Body of pancreas (tissue), 4 donors: ENCODE measurements at regions not wholly inside any gene's neighbourhood (a gene's known extent, or its start where the extent isn't known, plus 50 kb on each side); places are given as distances from the start of the nearest gene placed in this dataset.

Experiments
- POLR2A ChIP-seq, 3 donors: fragments of 450-650 bp; IDR thresholded peaks; one replicate each; pipeline ENCODE4 v1.6.1; 2016; ENCODE audit warnings: antibody characterized with exemption in 3 of 3, mild to moderate bottlenecking in 2 of 3
- TF ChIP-seq, protein P1 (sequence below), 7 experiments: fragments of 450-650 bp in 4 of 7; fragments of 200-600 bp in 3 of 7; sonication (generic) in 3 of 7; IDR thresholded peaks; one replicate each; pipeline ENCODE4 v1.5.1; 2016 to 2019; ENCODE audit warnings: antibody characterized with exemption in 7 of 7

DNA sequence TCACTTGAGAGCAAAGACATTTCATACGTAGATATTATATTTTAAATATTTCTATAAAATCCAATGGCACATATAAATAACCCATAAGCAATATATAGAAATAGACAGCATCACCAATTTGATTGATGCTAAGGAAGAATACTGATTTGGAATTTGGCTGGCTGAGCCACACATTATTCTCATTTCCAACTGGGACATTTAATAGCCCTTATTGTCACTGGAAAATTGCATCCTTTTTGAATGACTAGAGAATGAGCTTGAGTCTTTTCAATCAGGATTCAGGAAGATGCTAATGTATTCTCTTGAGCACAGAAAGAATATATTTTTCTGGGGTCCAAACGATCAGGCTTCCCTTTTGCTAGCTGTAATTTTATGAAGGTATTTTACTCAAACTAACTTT is 70.9 kb upstream of the KCNH8 start:
- TF ChIP-seq POLR2A (IDR thresholded peaks at IDR 0.05) = no peak
- TF ChIP-seq, protein P1, sequence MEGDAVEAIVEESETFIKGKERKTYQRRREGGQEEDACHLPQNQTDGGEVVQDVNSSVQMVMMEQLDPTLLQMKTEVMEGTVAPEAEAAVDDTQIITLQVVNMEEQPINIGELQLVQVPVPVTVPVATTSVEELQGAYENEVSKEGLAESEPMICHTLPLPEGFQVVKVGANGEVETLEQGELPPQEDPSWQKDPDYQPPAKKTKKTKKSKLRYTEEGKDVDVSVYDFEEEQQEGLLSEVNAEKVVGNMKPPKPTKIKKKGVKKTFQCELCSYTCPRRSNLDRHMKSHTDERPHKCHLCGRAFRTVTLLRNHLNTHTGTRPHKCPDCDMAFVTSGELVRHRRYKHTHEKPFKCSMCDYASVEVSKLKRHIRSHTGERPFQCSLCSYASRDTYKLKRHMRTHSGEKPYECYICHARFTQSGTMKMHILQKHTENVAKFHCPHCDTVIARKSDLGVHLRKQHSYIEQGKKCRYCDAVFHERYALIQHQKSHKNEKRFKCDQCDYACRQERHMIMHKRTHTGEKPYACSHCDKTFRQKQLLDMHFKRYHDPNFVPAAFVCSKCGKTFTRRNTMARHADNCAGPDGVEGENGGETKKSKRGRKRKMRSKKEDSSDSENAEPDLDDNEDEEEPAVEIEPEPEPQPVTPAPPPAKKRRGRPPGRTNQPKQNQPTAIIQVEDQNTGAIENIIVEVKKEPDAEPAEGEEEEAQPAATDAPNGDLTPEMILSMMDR (IDR thresholded peaks at IDR 0.05) = no peak
